Stimulated activated effector memory CD8-positive, alpha-beta T cell treated with anti-CD3 and anti-CD28 coated beads, Interleukin-12 subunit alpha, Interleukin-12 subunit beta, amount 100 ng/mL, for 72 hours (primary cell): ENCODE measurements at regions not wholly inside any gene's neighbourhood (a gene's known extent, or its start where the extent isn't known, plus 50 kb on each side); places are given as distances from the start of the nearest gene placed in this dataset.

Source experiments
- ATAC-seq: fragments of 150-1000 bp; cut with Tn5 transposase; 2 replicates; pipeline ENCODE4 v1.10.0; 2021
- DNase-seq, 2 donors: peaks; one replicate each; pipeline ENCODE4 v3.0.0; 2021 to 2022; ENCODE audit warnings: low spot score in 2 of 2
- H3K27ac Mint-ChIP-seq: one replicate; pipeline ENCODE4 v1.8.0; 2022; ENCODE audit warnings: mild to moderate bottlenecking, mixed read lengths
- H3K36me3 Mint-ChIP-seq: one replicate; pipeline ENCODE4 v1.8.0; 2022; ENCODE audit warnings: mild to moderate bottlenecking, mixed read lengths
- H3K4me1 Mint-ChIP-seq: one replicate; pipeline ENCODE4 v1.8.0; 2022; ENCODE audit warnings: mixed read lengths
- H3K4me3 Mint-ChIP-seq: one replicate; pipeline ENCODE4 v1.8.0; 2022; ENCODE audit warnings: mild to moderate bottlenecking, mixed read lengths
- H3K9me3 Mint-ChIP-seq: one replicate; pipeline ENCODE4 v1.8.0; 2022; ENCODE audit warnings: mixed read lengths

DNA sequence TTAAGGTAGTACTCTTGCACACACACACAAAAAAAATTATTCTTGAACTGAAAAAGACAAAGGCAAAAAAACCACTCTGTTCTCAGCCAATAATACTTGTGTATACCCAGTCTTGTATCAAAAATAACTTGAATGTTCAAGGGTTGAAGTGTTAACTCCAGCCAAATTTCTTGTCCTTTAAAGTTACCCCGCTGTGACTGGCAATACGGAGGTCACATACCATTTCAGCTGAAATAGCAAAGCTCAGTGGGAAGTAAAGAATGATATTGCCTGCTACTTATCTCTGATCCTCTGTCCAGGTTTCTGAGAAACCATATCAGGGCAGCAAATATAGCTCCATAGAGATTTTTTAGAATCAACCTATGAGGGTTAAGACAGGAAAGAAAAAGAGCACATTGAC is 167.4 kb downstream of the C12orf50 start:
- ATAC-seq (no peak), DNase-seq (no peak)
- no peak overlapping the region for H3K4me3 Mint-ChIP-seq
- H3K9me3 Mint-ChIP-seq, result no peaks in the 10 kb centered on the region
- no peaks in the 10 kb centered on the region for H3K36me3 Mint-ChIP-seq
- H3K27ac Mint-ChIP-seq, result no peak overlapping the region
- no peaks in the 10 kb centered on the region for H3K4me1 Mint-ChIP-seq

DNA sequence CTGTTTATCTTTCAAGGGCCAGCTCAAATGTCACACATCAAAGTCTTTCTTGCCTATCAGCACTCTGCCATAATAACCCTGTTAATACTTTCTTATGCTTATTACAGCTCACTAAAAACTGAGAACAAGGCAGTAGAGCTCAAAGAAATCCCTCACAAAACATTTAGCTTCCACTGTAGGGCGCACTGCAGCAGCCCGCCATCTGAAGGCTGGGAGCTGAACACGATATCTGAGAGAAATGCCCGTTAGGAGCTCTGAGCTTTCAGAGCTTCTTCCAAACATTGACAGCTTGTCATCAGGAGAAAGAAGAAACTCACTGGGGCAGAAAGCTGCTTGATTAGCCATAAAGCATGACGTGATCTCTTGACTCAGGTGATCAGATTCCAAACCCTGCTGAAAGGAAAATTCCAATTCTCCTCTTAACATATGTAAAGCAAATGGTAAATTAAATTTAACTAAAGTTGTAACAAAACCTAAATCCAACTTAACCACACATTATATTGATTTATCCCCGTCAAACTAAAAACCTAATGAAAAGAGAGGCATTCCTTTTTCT is 175.7 kb downstream of the C12orf50 start:
- no peak overlapping the region for H3K27ac Mint-ChIP-seq
- H3K4me3 Mint-ChIP-seq, result no peak overlapping the region
- no peaks in the 10 kb centered on the region for H3K9me3 Mint-ChIP-seq
- no peaks in the 10 kb centered on the region for H3K4me1 Mint-ChIP-seq
- ATAC-seq (no peak), DNase-seq (no peak)
- H3K36me3 Mint-ChIP-seq, result no peaks in the 10 kb centered on the region

DNA sequence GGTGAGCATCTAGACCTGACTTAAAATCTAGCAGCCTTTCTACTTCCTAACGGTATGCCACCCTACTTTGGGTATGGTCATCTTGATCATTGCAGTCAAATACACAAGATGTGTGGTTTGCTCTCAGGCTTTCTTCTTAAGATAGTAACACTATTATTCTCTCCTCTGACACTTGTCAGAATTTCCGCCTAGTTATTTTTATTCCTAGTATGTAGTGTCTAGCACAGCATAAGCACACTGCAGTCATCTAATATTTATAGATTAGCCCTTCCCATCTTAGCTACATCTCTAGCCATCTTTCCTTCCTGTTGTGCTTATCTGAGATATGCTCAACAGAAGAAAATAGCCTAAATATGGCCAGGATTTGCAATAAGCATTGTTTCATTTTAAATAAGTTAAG is 180.1 kb downstream of the C12orf50 start:
- Mint-ChIP-seq H3K27ac (no peak overlapping the region), H3K4me3 (no peak overlapping the region), H3K4me1 (no peaks in the 10 kb centered on the region), H3K36me3 (no peaks in the 10 kb centered on the region), H3K9me3 (no peaks in the 10 kb centered on the region)
- ATAC-seq (no peak), DNase-seq (no peak)

DNA sequence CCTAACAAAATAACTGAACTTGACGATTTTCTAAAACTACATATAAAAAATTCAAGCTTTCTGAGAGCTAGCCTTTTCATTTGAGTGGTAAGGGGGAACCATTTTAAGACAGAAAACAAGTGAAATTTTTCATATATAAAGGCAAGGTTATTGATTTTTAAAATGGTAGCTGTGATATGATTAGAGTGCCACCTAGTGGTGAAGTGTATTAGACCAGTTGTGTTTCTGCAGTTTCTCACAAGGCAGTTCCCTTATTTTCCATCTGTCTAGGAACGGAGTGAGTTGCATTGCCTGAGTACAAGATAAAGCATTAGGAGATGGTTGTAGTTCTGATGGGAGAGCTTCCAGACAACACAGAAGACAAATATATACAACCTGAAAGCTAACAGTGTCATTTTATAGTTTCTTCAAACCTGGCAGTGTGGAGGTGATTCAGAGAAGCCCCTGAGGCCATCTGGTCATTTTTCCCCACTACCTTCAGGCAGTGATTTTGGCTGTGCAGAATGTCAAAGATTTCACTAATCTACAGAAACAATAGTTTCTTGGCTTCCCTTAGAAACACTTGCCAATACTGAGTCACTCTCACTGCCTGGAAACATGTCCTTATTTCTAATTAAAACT is 180.8 kb downstream of the C12orf50 start:
- no peak overlapping the region for H3K4me3 Mint-ChIP-seq
- no peaks in the 10 kb centered on the region for H3K9me3 Mint-ChIP-seq
- H3K27ac Mint-ChIP-seq, result no peak overlapping the region
- H3K4me1 Mint-ChIP-seq, result no peaks in the 10 kb centered on the region
- ATAC-seq, result no peak
- no peaks in the 10 kb centered on the region for H3K36me3 Mint-ChIP-seq
- no peak for DNase-seq

DNA sequence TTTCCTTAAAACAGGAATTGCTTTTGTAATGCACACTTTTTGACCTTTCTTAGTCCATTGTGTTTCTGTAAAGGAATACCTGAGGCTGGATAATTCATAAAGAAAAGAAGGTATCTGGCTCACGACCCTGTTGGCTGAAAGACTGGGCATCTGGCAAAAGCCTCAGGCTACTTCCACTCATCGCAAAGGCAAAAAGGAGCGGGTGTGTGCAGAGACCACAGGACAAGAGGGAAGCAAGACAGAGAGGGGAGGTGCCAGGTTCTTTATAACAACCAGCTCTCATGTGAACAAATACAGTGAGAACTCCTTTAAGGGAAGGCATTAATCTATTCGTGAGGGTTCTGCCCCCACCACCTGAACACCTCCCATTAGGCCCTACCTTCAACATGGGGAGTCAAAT is 182.1 kb downstream of the C12orf50 start:
- Mint-ChIP-seq H3K9me3 (no peaks in the 10 kb centered on the region), H3K4me3 (no peak overlapping the region), H3K27ac (no peak overlapping the region), H3K36me3 (no peaks in the 10 kb centered on the region), H3K4me1 (no peaks in the 10 kb centered on the region)
- ATAC-seq, result no peak
- DNase-seq, result no peak

- Mint-ChIP-seq H3K4me3 (no peak overlapping the region), H3K9me3 (no peaks in the 10 kb centered on the region), H3K27ac (no peak overlapping the region), H3K36me3 (no peaks in the 10 kb centered on the region), H3K4me1 (no peaks in the 10 kb centered on the region)
- no peak for DNase-seq
- no peak for ATAC-seq
These were observed 183.2 kb downstream of the C12orf50 start for GRCh38 chr12:87846045-87846444.

DNA sequence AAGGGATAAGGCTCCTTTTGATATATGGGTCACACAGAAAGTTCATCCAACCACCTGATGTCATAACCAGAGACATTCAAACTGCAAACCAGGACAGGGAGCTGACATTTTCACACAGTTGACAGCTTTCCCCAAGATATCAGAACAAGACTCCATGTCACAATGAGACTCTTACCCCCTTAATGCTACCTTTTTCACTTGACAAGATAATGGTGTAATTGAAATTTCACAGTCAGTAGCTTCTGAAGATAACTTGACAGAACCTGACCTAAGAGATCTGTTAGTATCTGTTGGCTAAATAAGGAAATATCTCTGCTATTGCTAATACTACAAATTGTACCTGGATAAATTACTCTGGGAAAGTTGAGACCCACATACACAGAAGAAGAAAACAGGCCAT is 187.3 kb downstream of the C12orf50 start:
- DNase-seq (no peak), ATAC-seq (no peak)
- Mint-ChIP-seq H3K36me3 (no peaks in the 10 kb centered on the region), H3K27ac (no peak overlapping the region), H3K4me3 (no peak overlapping the region), H3K4me1 (no peaks in the 10 kb centered on the region), H3K9me3 (no peaks in the 10 kb centered on the region)

DNA sequence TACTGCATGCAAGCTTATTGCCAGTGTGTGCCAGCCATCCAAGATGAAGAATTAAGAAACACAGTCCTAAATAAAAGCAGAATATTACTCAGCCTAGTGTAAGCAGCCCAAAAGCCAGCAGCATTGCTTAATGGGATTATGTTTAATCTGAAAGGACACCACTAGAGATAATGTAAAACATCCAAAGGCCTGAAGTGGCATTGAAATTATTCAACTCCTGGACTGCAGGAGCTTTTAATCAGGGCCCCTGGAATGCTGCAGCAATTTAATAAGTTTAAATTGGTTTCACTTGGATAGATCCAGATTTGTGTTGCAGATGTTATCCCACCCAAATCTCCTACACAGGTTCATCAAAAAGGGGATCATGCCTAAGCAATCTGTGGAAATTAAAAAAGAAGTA is 193.0 kb downstream of the C12orf50 start:
- Mint-ChIP-seq H3K4me1 (no peaks in the 10 kb centered on the region), H3K9me3 (peaks cover 5% of the 10 kb centered on the region)
- no peak for ATAC-seq

GRCh38 chr12:87828382-87828973 is 200.7 kb downstream of the C12orf50 start:
- no peak overlapping the region for H3K4me3 Mint-ChIP-seq
- H3K27ac Mint-ChIP-seq, result no peak overlapping the region
- no peaks in the 10 kb centered on the region for H3K4me1 Mint-ChIP-seq
- DNase-seq, result no peak
- no peak for ATAC-seq
- no peaks in the 10 kb centered on the region for H3K36me3 Mint-ChIP-seq
- H3K9me3 Mint-ChIP-seq, result peaks cover 2% of the 10 kb centered on the region

More for the DNA sequence above, 193.0 kb downstream of the C12orf50 start:
- DNase-seq, result no peak
- Mint-ChIP-seq H3K27ac (no peak overlapping the region), H3K36me3 (no peaks in the 10 kb centered on the region), H3K4me3 (no peak overlapping the region)

GRCh38 chr12:87827638-87828264 is 201.4 kb downstream of the C12orf50 start:
- Mint-ChIP-seq H3K9me3 (peaks cover 2% of the 10 kb centered on the region), H3K4me3 (no peak overlapping the region), H3K36me3 (no peaks in the 10 kb centered on the region), H3K4me1 (no peaks in the 10 kb centered on the region), H3K27ac (no peak overlapping the region)
- ATAC-seq, result no peak
- no peak for DNase-seq

GRCh38 chr12:87822923-87823322 is 206.3 kb downstream of the C12orf50 start:
- peaks cover 2% of the 10 kb centered on the region for H3K9me3 Mint-ChIP-seq
- no peak for ATAC-seq
- H3K36me3 Mint-ChIP-seq, result no peaks in the 10 kb centered on the region
- H3K4me3 Mint-ChIP-seq, result no peak overlapping the region
- no peaks in the 10 kb centered on the region for H3K4me1 Mint-ChIP-seq
- H3K27ac Mint-ChIP-seq, result no peak overlapping the region
- DNase-seq, result no peak

GRCh38 chr12:87820524-87821202 is 208.5 kb downstream of the C12orf50 start:
- Mint-ChIP-seq H3K9me3 (peaks cover 2% of the 10 kb centered on the region), H3K36me3 (no peaks in the 10 kb centered on the region), H3K4me3 (no peak overlapping the region), H3K27ac (no peak overlapping the region), H3K4me1 (no peaks in the 10 kb centered on the region)
- DNase-seq (no peak), ATAC-seq (no peak)

DNA sequence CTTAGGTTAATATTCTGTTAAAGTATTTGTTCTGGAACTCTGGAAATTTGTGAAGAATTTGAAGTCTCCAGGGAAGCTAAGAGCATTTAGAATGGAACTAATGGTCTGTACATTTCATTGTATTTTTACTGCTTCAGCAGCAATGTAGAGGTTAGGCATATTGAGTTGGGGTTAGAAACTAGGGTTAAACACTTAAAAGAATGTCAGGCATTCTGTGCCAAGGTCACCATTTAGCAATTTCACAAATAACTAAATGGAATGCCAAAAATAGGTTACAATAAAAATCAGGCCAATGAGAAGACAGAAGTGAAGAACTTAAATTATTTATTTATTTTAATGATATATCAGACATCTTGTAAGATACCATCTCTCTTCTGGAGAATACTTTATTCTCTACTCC is 210.8 kb downstream of the C12orf50 start:
- DNase-seq (no peak), ATAC-seq (no peak)
- Mint-ChIP-seq H3K36me3 (no peaks in the 10 kb centered on the region), H3K9me3 (peaks cover 5% of the 10 kb centered on the region), H3K4me3 (no peak overlapping the region), H3K4me1 (no peaks in the 10 kb centered on the region), H3K27ac (no peak overlapping the region)

GRCh38 chr12:87815771-87816585 is 213.2 kb downstream of the C12orf50 start:
- Mint-ChIP-seq H3K9me3 (peaks cover 11% of the 10 kb centered on the region), H3K4me1 (no peaks in the 10 kb centered on the region), H3K27ac (no peak overlapping the region), H3K4me3 (no peak overlapping the region), H3K36me3 (no peaks in the 10 kb centered on the region)
- ATAC-seq (no peak), DNase-seq (no peak)

- Mint-ChIP-seq H3K4me1 (no peaks in the 10 kb centered on the region), H3K36me3 (no peaks in the 10 kb centered on the region), H3K27ac (no peak overlapping the region), H3K9me3 (peaks cover 12% of the 10 kb centered on the region), H3K4me3 (no peak overlapping the region)
- ATAC-seq, result no peak
- no peak for DNase-seq
These were observed 214.6 kb downstream of the C12orf50 start for GRCh38 chr12:87814625-87815024.
